Omental fat pad (tissue), 3 donors: ENCODE measurements at regions not wholly inside any gene's neighbourhood (a gene's known extent, or its start where the extent isn't known, plus 50 kb on each side); places are given as distances from the start of the nearest gene placed in this dataset.

Source experiments
- ATAC-seq: fragments of 150-250 bp; one replicate; pipeline ENCODE4 v1.9.1; 2016; ENCODE audit warnings: mild to moderate bottlenecking, moderate library complexity; ENCODE audit not compliant: low FRiP score
- DNase-seq: peaks from one replicate; pipeline ENCODE4 v3.0.0-alpha.2; 2019; ENCODE audit warnings: low spot score
- CTCF ChIP-seq, 3 donors: fragments of 450-650 bp; IDR thresholded peaks; one replicate each; pipeline ENCODE4 v1.5.1; 2016 to 2017; ENCODE audit warnings: antibody characterized with exemption in 3 of 3, mild to moderate bottlenecking in 3 of 3, moderate library complexity in 2 of 3

- DNase-seq (no peak), ATAC-seq (no peak)
- TF ChIP-seq CTCF (IDR thresholded peaks at IDR 0.05) = no peak
Measured at GRCh38 chr15:68482246-68482645, 50.3 kb upstream of the ITGA11 start.

GRCh38 chr15:68483165-68483564 lies 51.2 kb upstream of the ITGA11 start:
- DNase-seq = no peak
- ATAC-seq = no peak
- no peak for TF ChIP-seq CTCF (IDR thresholded peaks at IDR 0.05)

GRCh38 chr15:68484220-68484619 lies 52.3 kb upstream of the ITGA11 start:
- DNase-seq (no peak), ATAC-seq (no peak)
- TF ChIP-seq CTCF (IDR thresholded peaks at IDR 0.05) = no peak

GRCh38 chr15:68484696-68485400 lies 52.9 kb upstream of the ITGA11 start:
- DNase-seq = no peak
- TF ChIP-seq CTCF (IDR thresholded peaks at IDR 0.05) = no peak

GRCh38 chr15:68485721-68486360 lies 53.9 kb upstream of the ITGA11 start:
- ATAC-seq (no peak), DNase-seq (no peak)
- no peak for TF ChIP-seq CTCF (IDR thresholded peaks at IDR 0.05)

More at GRCh38 chr15:68484696-68485400, 52.9 kb upstream of the ITGA11 start:
- ATAC-seq = no peak

- TF ChIP-seq CTCF (IDR thresholded peaks at IDR 0.05) = no peak
- ATAC-seq (no peak), DNase-seq (no peak)
Measured at GRCh38 chr15:68487087-68487843, 55.3 kb upstream of the ITGA11 start.
